ENCODE measurements at regions not wholly inside any gene's neighbourhood (a gene's known extent, or its start where the extent isn't known, plus 50 kb on each side); places are given as distances from the start of the nearest gene placed in this dataset.

DNA sequence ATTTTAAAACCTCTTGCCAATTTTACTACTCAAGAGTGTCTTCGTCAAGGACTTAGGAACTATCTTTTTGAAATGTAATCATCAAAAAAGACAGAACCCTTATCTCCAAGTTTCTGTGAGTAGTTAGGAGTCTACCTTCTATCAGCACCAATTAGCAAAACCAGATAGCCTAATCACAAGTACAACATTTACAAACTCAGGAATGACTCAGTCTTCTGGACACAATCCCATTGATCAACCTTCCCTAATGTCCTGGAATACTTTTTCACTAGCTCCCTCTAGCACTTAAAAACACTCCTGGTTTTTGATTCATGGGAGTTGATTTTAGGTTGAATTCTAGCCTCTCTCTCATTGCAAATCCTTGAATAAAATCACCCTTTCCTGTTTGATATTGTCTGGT lies 680.7 kb downstream of the PRR16 start:
- no peak for DNase-seq (ENCODE audit: low spot score in 2 of 2)
- H3K4me1 ChIP-seq, result no peaks in the 10 kb centered on the region
- H3K4me3 ChIP-seq, result no peak overlapping the region
- no peaks in the 10 kb centered on the region for H3K27me3 ChIP-seq
- TF ChIP-seq POLR2A (IDR thresholded peaks at IDR 0.05) (no peak), POLR2AphosphoS5 (IDR thresholded peaks at IDR 0.05) (no peak)
- TF ChIP-seq, protein P1, sequence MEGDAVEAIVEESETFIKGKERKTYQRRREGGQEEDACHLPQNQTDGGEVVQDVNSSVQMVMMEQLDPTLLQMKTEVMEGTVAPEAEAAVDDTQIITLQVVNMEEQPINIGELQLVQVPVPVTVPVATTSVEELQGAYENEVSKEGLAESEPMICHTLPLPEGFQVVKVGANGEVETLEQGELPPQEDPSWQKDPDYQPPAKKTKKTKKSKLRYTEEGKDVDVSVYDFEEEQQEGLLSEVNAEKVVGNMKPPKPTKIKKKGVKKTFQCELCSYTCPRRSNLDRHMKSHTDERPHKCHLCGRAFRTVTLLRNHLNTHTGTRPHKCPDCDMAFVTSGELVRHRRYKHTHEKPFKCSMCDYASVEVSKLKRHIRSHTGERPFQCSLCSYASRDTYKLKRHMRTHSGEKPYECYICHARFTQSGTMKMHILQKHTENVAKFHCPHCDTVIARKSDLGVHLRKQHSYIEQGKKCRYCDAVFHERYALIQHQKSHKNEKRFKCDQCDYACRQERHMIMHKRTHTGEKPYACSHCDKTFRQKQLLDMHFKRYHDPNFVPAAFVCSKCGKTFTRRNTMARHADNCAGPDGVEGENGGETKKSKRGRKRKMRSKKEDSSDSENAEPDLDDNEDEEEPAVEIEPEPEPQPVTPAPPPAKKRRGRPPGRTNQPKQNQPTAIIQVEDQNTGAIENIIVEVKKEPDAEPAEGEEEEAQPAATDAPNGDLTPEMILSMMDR (IDR thresholded peaks at IDR 0.05), result no peak
- no peak overlapping the region for H3K27ac ChIP-seq
- H3K9me3 ChIP-seq, result no peaks in the 10 kb centered on the region
- intact Hi-C loops (cut with DNase I; ENCODE audit: low total_unique reads), result no loop called here
- no peaks in the 10 kb centered on the region for H3K36me3 ChIP-seq

DNA sequence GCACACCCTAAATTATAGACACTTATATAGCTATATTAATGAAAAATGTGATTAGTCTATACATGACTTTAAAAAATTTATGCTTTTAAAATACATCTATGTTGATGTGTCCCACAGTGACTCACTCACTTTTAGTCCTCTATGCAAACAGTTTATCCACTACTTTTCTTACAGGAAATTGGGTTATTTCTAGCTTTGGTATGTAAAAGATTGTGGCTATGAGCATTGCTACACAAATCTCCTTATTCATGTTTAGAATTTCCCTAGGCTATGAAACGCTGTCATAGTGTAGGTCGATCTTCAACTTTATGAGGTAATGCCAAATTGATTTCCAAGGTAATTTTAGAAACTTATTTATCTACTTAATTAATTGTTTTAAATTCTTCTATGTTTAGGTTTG lies 687.4 kb downstream of the PRR16 start:
- TF ChIP-seq POLR2A (IDR thresholded peaks at IDR 0.05), result no peak
- TF ChIP-seq, protein P1 (IDR thresholded peaks at IDR 0.05), result no peak
- TF ChIP-seq POLR2AphosphoS5 (IDR thresholded peaks at IDR 0.05), result no peak
- Histone ChIP-seq H3K36me3 (no peaks in the 10 kb centered on the region), H3K27ac (no peak overlapping the region), H3K4me1 (no peaks in the 10 kb centered on the region), H3K4me3 (no peak overlapping the region), H3K9me3 (no peaks in the 10 kb centered on the region), H3K27me3 (no peaks in the 10 kb centered on the region)
- DNase-seq (ENCODE audit: low spot score in 2 of 2), result no peak
- intact Hi-C loops (cut with DNase I; ENCODE audit: low total_unique reads), result no loop called here

DNA sequence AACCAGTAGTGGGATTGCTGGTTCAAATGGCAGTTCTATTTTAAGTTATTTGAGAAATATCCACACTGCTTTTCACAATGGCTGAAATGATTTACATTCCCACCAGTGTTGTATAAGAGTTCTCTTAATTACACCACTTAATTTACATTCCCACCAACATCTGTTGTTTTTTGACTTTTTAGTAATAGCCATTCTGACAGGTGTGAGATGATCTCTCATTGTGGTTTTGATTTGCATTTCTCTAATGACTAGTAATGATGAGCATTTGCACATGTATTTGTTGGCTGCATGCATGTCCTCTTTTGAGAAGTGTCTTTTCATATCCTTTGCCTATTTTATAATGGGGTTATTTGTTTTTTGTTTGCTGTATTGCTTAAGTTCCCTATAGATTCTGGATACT lies 688.3 kb downstream of the PRR16 start:
- H3K27ac ChIP-seq, result no peak overlapping the region
- intact Hi-C loops (cut with DNase I; ENCODE audit: low total_unique reads), result no loop called here
- H3K9me3 ChIP-seq, result no peaks in the 10 kb centered on the region
- TF ChIP-seq, protein P1 (IDR thresholded peaks at IDR 0.05), result no peak
- TF ChIP-seq POLR2A (IDR thresholded peaks at IDR 0.05) (no peak), POLR2AphosphoS5 (IDR thresholded peaks at IDR 0.05) (no peak)
- no peak for DNase-seq (ENCODE audit: low spot score in 2 of 2)
- H3K27me3 ChIP-seq, result no peaks in the 10 kb centered on the region
- no peaks in the 10 kb centered on the region for H3K36me3 ChIP-seq
- no peak overlapping the region for H3K4me3 ChIP-seq
- H3K4me1 ChIP-seq, result no peaks in the 10 kb centered on the region

DNA sequence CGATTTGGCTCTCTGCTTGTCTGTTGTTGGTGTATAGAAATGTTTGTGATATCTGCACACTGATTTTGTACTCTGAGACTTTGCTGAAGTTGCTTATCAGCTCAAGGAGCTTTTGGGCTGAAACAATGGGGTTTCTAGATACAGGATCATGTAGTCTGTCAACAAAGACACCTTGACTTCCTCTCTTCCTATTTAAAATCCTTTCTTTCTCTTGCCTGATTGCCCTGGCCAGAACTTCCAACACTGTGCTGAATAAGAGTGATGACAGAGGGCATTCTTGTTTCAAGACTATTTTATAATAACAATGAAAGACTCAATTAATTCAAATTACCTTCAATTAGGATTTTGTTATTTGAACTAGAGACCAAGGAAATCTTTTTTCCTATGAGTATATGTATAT lies 692.5 kb downstream of the PRR16 start:
- H3K4me3 ChIP-seq, result no peak overlapping the region
- intact Hi-C loops (cut with DNase I; ENCODE audit: low total_unique reads), result no loop called here
- H3K27ac ChIP-seq, result no peak overlapping the region
- H3K27me3 ChIP-seq, result no peaks in the 10 kb centered on the region
- TF ChIP-seq POLR2AphosphoS5 (IDR thresholded peaks at IDR 0.05) (no peak), POLR2A (IDR thresholded peaks at IDR 0.05) (no peak)
- TF ChIP-seq, protein P1 (IDR thresholded peaks at IDR 0.05), result no peak
- H3K4me1 ChIP-seq, result no peaks in the 10 kb centered on the region
- no peaks in the 10 kb centered on the region for H3K36me3 ChIP-seq
- no peaks in the 10 kb centered on the region for H3K9me3 ChIP-seq
- DNase-seq (ENCODE audit: low spot score in 2 of 2), result no peak

DNA sequence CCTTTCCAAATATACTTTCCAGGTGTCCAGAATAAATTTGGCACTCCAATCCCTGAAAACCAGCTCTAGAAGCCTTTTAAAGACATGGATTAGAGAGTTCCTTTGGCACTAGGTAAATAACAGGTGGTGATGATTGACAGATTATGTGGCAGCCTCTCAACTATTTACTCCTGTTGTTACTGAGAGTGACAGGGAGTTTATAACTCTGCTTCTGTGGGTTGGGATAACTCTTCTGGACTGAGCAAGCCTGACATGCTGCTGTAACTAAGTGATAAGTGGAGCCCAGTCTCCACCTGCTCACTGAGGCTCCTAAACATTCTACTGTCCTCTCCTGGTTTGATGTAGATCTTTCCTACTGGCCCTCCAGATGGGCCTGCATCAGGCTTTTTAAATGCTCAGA lies 693.2 kb upstream of the FTMT start:
- no peaks in the 10 kb centered on the region for H3K36me3 ChIP-seq
- TF ChIP-seq POLR2AphosphoS5 (IDR thresholded peaks at IDR 0.05) (no peak), POLR2A (IDR thresholded peaks at IDR 0.05) (no peak)
- TF ChIP-seq, protein P1 (IDR thresholded peaks at IDR 0.05), result no peak
- no peaks in the 10 kb centered on the region for H3K4me1 ChIP-seq
- H3K27ac ChIP-seq, result no peak overlapping the region
- DNase-seq (ENCODE audit: low spot score in 2 of 2), result no peak
- H3K27me3 ChIP-seq, result no peaks in the 10 kb centered on the region
- no peaks in the 10 kb centered on the region for H3K9me3 ChIP-seq
- no peak overlapping the region for H3K4me3 ChIP-seq
- intact Hi-C loops (cut with DNase I; ENCODE audit: low total_unique reads), result no loop called here
